ENCODE measurements at regions not wholly inside any gene's neighbourhood (a gene's known extent, or its start where the extent isn't known, plus 50 kb on each side); places are given as distances from the start of the nearest gene placed in this dataset.

GRCh38 chr1:239560921-239561320, 174.6 kb downstream of the CHRM3 start:
- no peak for TF ChIP-seq CTCF (conservative IDR thresholded peaks at IDR 0.05; ENCODE audit: low read depth, low read length)
- TF ChIP-seq EZH2 (IDR thresholded peaks at IDR 0.05; ENCODE audit: low read length, unreplicated experiment) = no peak

All from PC-3 (cell line).